ENCODE measurements at regions not wholly inside any gene's neighbourhood (a gene's known extent, or its start where the extent isn't known, plus 50 kb on each side); places are given as distances from the start of the nearest gene placed in this dataset.

DNA sequence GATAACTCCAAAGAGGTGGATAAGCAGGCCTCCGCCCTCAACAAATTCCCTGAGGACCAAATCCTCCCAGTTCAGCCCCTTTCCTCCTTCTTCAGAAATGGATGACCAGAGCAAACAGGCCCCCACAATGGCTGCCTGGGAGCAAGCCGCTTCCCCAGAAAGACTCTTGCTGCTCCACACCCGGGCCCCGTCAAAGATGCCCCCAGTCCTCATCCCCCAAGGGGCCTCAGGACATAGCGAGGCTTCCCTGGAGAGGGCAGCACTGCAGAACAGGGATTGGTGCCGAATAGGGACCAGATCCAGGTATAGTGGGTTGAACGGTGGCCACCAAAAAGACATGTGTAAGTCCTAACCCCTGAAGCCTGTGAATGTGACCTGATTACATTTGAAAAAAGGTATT, 502.3 kb downstream of the SHQ1 start:
- ChIA-PET POLR2A (ENCODE audit: low non-redundant PET) (no interaction called here), CTCF (no interaction called here)
- peak overlapping the region; percentile 94 for H3K27ac ChIP-seq
- no peak for DNase-seq (ENCODE audit: low spot score)
- TF ChIP-seq, protein P1, sequence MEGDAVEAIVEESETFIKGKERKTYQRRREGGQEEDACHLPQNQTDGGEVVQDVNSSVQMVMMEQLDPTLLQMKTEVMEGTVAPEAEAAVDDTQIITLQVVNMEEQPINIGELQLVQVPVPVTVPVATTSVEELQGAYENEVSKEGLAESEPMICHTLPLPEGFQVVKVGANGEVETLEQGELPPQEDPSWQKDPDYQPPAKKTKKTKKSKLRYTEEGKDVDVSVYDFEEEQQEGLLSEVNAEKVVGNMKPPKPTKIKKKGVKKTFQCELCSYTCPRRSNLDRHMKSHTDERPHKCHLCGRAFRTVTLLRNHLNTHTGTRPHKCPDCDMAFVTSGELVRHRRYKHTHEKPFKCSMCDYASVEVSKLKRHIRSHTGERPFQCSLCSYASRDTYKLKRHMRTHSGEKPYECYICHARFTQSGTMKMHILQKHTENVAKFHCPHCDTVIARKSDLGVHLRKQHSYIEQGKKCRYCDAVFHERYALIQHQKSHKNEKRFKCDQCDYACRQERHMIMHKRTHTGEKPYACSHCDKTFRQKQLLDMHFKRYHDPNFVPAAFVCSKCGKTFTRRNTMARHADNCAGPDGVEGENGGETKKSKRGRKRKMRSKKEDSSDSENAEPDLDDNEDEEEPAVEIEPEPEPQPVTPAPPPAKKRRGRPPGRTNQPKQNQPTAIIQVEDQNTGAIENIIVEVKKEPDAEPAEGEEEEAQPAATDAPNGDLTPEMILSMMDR (conservative IDR thresholded peaks at IDR 0.05; ENCODE audit: low read depth): no peak

DNA sequence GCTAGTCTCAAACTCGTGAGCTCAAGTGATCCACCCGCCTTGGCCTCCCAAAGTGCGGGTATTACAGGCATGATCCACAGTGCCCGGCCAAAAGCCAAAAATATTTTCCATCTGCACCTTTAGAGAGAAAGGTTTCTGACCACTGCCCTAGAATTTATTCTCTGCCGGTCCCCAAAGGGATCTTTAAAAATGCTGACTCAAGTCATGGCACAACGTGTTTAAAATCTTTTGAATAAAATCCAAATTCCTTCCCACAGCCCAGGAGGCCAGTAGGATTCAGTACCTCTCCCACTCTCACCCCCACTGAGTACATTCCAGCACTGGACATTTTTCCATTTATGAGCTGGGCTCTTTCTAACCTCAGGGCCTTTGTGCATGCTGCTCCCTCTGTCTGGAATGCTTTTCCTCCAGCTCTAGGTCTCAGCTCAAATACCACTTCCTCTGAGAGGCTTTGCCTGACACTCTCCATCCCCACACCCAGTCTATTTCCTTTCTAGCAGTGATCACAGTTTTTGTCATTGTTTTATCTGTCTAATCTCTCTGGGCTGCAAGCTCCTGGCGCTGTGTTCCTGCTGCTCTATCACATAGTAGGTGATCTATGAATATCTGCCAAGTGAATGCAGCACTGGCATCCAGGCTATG, 502.9 kb downstream of the SHQ1 start:
- peak overlapping the region; percentile 94 for H3K27ac ChIP-seq
- TF ChIP-seq, protein P1 (conservative IDR thresholded peaks at IDR 0.05; ENCODE audit: low read depth): no peak
- POLR2A ChIA-PET (ENCODE audit: low non-redundant PET): no interaction called here
- CTCF ChIA-PET: no interaction called here
- DNase-seq (ENCODE audit: low spot score): no peak

DNA sequence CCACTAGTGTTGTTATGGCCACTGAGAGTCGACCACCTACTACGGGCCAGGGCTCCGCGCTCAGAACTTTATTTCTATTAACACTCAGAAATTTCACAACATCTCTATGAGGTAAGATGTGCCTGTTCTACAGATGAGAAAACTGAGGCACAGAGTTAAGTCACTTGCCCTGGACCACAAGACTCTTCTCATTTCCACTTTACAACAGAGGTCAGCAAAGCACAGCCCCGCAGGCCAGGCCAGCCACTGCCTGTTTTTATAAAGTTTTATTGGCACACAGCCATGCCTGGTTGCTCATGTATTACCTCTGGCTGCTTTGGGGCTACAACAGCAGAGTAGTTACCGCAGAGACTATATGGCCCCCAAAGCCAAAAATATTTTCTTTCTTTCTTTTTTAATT, 503.6 kb downstream of the SHQ1 start:
- ChIA-PET CTCF (no interaction called here), POLR2A (ENCODE audit: low non-redundant PET) (no interaction called here)
- TF ChIP-seq, protein P1 (conservative IDR thresholded peaks at IDR 0.05; ENCODE audit: low read depth): no peak

DNA sequence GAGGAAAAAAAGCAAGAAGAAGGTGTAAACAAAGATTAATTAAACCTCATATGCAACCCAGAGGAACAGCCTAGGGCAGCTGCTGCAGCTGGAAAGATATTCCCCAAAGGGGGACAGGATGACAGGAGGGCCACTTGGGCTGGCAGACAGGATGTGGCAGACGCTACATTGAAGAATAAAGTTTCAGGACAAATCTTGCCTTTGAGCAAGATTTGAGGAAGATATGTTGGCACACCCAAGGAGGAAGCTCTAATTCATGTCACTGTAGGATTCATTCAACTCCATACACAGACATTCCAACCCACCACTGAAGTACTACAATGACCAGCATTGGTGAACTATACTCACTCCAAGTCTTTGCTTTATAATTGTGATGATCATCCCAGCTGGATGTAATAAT, 504.0 kb downstream of the SHQ1 start:
- ChIA-PET CTCF (no interaction called here), POLR2A (ENCODE audit: low non-redundant PET) (no interaction called here)
- H3K27ac ChIP-seq: no peak overlapping the region
- no peak for DNase-seq (ENCODE audit: low spot score)
- TF ChIP-seq, protein P1 (conservative IDR thresholded peaks at IDR 0.05; ENCODE audit: low read depth): no peak

More for the DNA sequence above, 503.6 kb downstream of the SHQ1 start:
- peak overlapping the region; percentile 94 for H3K27ac ChIP-seq
- no peak for DNase-seq (ENCODE audit: low spot score)

DNA sequence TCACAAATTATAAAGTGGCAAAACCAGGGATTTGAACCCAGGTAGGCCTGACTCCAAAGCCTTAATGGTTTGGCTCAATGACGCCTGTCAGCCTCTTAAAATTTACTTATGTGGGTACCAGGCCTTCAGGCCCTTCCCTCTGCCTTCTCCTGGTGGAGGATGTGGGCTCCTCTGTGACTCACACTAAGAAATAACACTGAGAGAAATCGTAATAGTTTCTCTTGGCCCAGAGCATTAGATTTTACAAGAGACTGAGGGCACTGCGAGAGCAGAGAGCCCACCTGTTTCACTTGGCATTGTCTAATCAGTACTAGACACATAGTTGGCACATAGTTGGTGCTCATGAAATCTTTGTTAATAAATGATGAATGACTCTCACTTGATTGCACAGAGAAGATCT, 505.2 kb downstream of the SHQ1 start:
- CTCF ChIA-PET: no interaction called here

DNA sequence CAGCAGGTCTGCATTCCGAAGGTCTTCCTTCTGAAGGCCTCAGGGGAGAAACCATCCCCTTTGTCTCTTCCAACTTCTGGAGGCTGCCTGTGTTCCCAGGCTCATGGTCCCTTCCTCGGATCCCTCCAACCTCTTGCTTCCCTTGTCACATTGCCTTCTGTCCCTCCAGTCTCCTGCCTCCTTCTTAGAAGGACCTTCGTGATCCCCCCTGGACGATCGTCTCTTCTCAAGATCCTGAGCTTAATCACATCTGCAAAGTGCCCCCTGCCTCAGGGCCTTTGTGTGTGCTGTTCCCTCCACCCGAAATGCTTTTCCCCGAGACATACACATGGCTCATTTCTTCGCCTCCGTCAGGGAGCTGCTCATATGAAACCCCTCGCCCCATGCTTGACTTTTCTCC, 505.8 kb downstream of the SHQ1 start:
- no peak for DNase-seq (ENCODE audit: low spot score)
- ChIA-PET CTCF (no interaction called here), POLR2A (ENCODE audit: low non-redundant PET) (no interaction called here)
- TF ChIP-seq, protein P1 (conservative IDR thresholded peaks at IDR 0.05; ENCODE audit: low read depth): no peak
- peak overlapping the region; percentile 91 for H3K27ac ChIP-seq

More for the DNA sequence above, 505.2 kb downstream of the SHQ1 start:
- no peak for DNase-seq (ENCODE audit: low spot score)
- POLR2A ChIA-PET (ENCODE audit: low non-redundant PET): no interaction called here
- TF ChIP-seq, protein P1 (conservative IDR thresholded peaks at IDR 0.05; ENCODE audit: low read depth): no peak
- H3K27ac ChIP-seq: no peak overlapping the region
